Activated naive CD8-positive, alpha-beta T cell treated with anti-CD3 and anti-CD28 coated beads, Interleukin-2, amount 10 ng/mL, durations not matched to agents 7 days and 5 days (primary cell): ENCODE measurements at regions not wholly inside any gene's neighbourhood (a gene's known extent, or its start where the extent isn't known, plus 50 kb on each side); places are given as distances from the start of the nearest gene placed in this dataset.
A peak's percentile ranks its signal among the peaks of the same experiment; 100 is the strongest.
"Not testable (repeated sequence)": the region's sequence is repeated elsewhere in the genome, so short reads cannot be mapped to it uniquely, and the experiment has no call there.

ENCODE experiments used
- ATAC-seq: fragments of 150-1000 bp; cut with Tn5 transposase; one replicate; pipeline ENCODE4 v1.10.0; 2021; ENCODE audit warnings: low read depth, moderate library complexity
- POLR2A ChIA-PET: fragments of 350-600 bp; sonication (Branson Sonifier 250); formaldehyde crosslinking; loops from one replicate; lab custom pipeline; 2021; ENCODE audit warnings: antibody characterized with exemption; lab: Charles Lee
- DNase-seq: peaks from one replicate; pipeline ENCODE4 v3.0.0; 2021
- H3K27ac Mint-ChIP-seq: one replicate; pipeline ENCODE4 v1.8.0; 2022; ENCODE audit warnings: mild to moderate bottlenecking, mixed read lengths
- H3K27me3 Mint-ChIP-seq: one replicate; pipeline ENCODE4 v1.8.0; 2022; ENCODE audit warnings: mild to moderate bottlenecking, moderate library complexity, mixed read lengths
- H3K36me3 Mint-ChIP-seq: one replicate; pipeline ENCODE4 v1.8.0; 2021; ENCODE audit warnings: mild to moderate bottlenecking, mixed read lengths
- H3K4me1 Mint-ChIP-seq: one replicate; pipeline ENCODE4 v1.8.0; 2021; ENCODE audit warnings: mixed read lengths
- H3K4me3 Mint-ChIP-seq: one replicate; pipeline ENCODE4 v1.8.0; 2022; ENCODE audit warnings: mild to moderate bottlenecking, moderate library complexity, mixed read lengths
- H3K9me3 Mint-ChIP-seq: one replicate; pipeline ENCODE4 v1.8.0; 2021; ENCODE audit warnings: mixed read lengths

DNA sequence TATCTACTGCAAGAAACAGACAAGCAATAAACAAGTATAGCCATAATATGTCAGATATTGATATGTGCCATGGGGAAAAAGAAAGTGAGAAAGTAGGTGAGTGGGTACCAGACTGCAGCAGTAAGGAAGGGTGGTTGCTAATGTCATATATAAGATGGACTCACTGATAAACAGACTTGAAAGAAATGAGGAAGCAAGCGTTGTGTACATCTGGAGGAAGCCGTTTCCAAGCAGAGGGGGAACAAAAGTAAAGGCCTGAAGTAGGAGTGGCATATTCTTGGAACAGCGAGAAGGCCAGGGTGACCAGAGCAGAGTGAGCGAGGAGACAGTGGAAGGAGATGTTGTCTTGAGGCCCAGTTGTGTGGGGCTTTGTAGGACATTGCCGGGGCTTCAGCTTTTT, 142.2 kb upstream of the MAP3K1 start:
- H3K4me3 Mint-ChIP-seq: no peak overlapping the region
- H3K27ac Mint-ChIP-seq: peak overlapping the region; percentile 6

DNA sequence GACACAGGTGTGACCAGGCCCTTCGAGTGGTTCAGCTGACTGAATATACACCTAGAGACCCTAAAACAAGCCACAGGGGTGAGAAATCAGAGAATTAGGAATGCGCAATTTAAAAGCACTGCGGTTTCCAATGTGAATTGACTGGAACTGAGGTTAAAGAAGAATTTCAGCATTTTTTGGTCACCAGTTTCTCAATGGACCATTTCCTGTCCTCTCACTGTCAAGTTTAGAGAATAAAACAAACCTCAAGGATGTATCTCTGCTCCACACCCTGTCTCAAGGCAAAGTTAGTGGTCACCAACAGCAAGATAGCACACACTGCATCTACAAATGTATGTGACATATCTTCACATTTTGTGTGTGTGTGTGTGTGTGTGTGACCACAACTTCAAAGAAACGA, 143.8 kb upstream of the MAP3K1 start:
- H3K27ac Mint-ChIP-seq: no peak overlapping the region
- H3K36me3 Mint-ChIP-seq: peaks cover 2% of the 10 kb centered on the region
- peaks cover 1% of the 10 kb centered on the region for H3K27me3 Mint-ChIP-seq
- H3K9me3 Mint-ChIP-seq: peaks cover 7% of the 10 kb centered on the region
- ATAC-seq (no peak), DNase-seq (no peak)
- no peak overlapping the region for H3K4me3 Mint-ChIP-seq
- peaks cover 23% of the 10 kb centered on the region for H3K4me1 Mint-ChIP-seq
- POLR2A ChIA-PET: no interaction called here

More for the DNA sequence above, 142.2 kb upstream of the MAP3K1 start:
- peaks cover 1% of the 10 kb centered on the region for H3K27me3 Mint-ChIP-seq
- DNase-seq (no peak), ATAC-seq (no peak)
- POLR2A ChIA-PET: no interaction called here
- H3K36me3 Mint-ChIP-seq: peaks cover 2% of the 10 kb centered on the region
- H3K9me3 Mint-ChIP-seq: peaks cover 7% of the 10 kb centered on the region
- H3K4me1 Mint-ChIP-seq: peaks cover 23% of the 10 kb centered on the region

DNA sequence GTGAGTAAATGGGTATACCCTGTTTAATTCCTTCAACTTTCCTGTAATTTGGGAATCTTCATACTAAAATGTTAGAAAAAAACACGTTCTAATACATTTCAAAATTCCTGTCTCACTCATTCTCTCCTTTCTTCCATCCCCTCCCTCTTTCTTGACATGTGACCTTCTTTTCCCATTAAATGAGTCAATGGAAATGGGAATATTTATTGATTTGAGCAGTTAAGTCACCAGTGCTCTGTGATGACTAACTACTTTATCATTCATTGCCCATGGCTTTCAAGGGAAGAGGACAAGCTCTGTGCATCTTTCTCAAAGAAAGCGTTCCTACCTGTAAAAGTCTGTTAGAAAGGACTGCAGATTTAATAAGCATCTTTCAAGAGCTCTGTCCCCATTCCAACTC, 144.4 kb upstream of the MAP3K1 start:
- Mint-ChIP-seq H3K4me1 (peaks cover 23% of the 10 kb centered on the region), H3K27me3 (peaks cover 1% of the 10 kb centered on the region), H3K4me3 (no peak overlapping the region), H3K36me3 (peaks cover 3% of the 10 kb centered on the region), H3K27ac (no peak overlapping the region), H3K9me3 (peaks cover 7% of the 10 kb centered on the region)
- DNase-seq (no peak), ATAC-seq (no peak)
- POLR2A ChIA-PET: interaction anchor here (0.7 to 1.4 kb wide), 4 partner anchors 16 to 66 kb away, joined by 3 to 5 read pairs (median 4); no protein-coding TSS in a partner anchor

DNA sequence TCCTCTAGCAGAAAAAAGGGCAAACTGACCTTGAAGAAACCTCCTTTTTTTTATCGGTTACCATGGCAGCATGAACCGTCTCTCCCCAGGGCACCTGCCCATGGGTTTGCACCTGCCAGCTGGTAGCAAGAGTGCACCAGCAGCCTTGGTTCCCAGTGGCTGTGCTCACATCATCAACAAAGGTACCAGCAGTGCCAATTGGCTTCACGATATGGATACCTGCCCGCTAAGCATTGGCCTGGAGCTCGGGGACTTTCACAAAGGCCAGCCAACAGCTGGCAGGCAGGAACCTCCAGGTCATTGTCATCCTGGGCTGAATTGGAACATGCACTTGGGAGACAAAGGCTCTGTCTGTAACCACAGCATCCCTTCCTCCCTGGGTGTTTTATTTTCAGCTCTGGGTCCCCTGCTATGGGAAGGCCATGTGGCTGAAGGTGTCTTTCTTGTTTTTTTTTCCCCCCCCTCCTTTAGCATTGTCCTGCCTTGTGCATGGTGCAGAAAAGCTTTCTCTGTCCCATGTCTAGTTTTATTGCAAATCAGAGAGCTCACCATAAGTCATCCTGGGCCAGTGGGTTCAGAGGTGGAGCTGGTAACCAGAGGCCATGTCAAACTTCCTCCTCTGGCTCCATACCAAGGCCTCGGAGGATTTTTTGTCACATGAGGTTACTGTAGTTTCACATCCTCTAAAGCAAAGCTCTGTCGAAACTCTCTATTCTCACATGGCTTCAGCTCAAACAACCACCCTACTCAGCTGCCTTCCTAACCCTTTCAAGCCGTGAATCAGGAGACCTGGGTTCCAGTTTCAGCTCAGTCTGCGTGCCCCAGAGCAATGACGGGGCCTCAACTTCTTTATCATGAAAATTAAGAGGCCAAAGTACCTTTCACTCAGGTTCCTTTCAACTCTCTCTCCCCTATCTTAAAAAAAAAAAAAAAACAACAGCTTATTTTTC, 145.5 kb upstream of the MAP3K1 start:
- H3K4me3 Mint-ChIP-seq: peak overlapping the region; percentile 57

DNA sequence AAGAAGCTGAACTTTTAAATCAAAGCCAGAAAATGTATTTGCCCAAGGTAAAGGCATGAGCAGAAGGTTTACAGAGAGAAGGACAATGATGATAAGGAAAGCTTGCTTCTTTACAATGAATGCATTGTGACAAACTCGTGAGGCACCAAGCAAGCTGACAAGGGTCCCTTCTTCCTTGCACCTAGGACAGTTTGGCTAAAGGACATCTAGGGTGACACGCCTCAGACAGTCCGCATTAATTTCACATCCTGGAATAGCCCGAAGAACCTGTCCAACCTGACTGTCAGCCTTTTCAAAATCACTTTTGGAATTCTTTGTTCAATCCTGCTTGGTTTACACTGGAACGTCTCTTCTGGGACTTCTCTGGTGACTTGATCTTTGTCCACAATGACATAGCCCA, 146.4 kb upstream of the MAP3K1 start:
- H3K27me3 Mint-ChIP-seq: peaks cover 1% of the 10 kb centered on the region
- peaks cover 23% of the 10 kb centered on the region for H3K4me1 Mint-ChIP-seq
- ATAC-seq: no peak
- H3K36me3 Mint-ChIP-seq: peaks cover 3% of the 10 kb centered on the region
- no peak for DNase-seq
- H3K9me3 Mint-ChIP-seq: peaks cover 7% of the 10 kb centered on the region
- H3K27ac Mint-ChIP-seq: no peak overlapping the region
- no peak overlapping the region for H3K4me3 Mint-ChIP-seq
- POLR2A ChIA-PET: no interaction called here

More for the DNA sequence above, 145.5 kb upstream of the MAP3K1 start:
- ATAC-seq (peak; percentile 96), DNase-seq (peak; percentile 40)
- Mint-ChIP-seq H3K4me1 (peaks cover 23% of the 10 kb centered on the region), H3K36me3 (peaks cover 3% of the 10 kb centered on the region), H3K27me3 (peaks cover 1% of the 10 kb centered on the region), H3K27ac (peak overlapping the region; percentile 75), H3K9me3 (peaks cover 9% of the 10 kb centered on the region)
- POLR2A ChIA-PET: interaction anchor here (0.7 to 1.4 kb wide), 5 partner anchors 17 to 146 kb away, joined by 3 to 5 read pairs (median 4); partner anchors contain the start of gene MAP3K1

DNA sequence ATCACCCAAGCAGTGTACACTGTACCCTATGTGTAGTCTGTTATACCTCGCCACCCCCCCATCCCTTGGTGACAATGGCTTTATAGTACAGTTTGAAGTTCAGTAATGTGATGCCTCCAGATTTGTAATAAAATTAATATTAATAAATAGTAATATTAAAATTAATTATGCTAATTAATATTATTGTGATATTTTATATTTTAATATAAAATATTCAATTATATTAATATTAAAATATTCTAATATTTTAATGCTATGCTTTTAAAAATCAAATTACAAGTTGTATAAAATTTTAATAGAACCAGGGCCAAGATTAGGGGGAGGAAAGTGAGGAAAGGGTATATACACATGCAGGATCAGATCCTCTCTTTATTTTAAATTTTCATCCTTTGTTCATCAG, 147.7 kb upstream of the MAP3K1 start:
- Mint-ChIP-seq H3K27ac (no peak overlapping the region), H3K27me3 (peaks cover 3% of the 10 kb centered on the region)

DNA sequence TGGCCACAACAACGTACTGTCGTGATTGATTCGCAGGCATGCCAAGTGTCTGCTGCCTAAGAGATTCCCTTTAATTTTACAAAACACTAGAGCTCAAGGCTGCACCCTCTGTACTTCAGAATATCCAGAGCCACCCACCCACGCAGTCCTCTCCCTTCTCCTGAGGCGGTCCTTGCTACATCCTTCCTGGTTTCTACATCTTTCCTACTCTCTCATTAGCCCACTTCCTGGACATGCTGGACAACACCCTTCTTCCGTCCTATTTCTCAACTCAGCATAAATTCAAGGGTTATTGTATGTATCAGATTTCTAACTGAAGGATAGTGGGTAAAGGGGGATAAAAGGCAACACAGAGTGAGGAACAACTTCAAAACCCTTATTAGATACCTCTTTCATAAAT, 148.4 kb upstream of the MAP3K1 start:
- peaks cover 15% of the 10 kb centered on the region for H3K4me1 Mint-ChIP-seq
- H3K36me3 Mint-ChIP-seq: peaks cover 2% of the 10 kb centered on the region
- H3K4me3 Mint-ChIP-seq: no peak overlapping the region
- H3K9me3 Mint-ChIP-seq: peaks cover 2% of the 10 kb centered on the region
- H3K27ac Mint-ChIP-seq: no peak overlapping the region
- peaks cover 3% of the 10 kb centered on the region for H3K27me3 Mint-ChIP-seq
- no peak for ATAC-seq
- no peak for DNase-seq
- POLR2A ChIA-PET: no interaction called here

More for the DNA sequence above, 147.7 kb upstream of the MAP3K1 start:
- Mint-ChIP-seq H3K9me3 (peaks cover 2% of the 10 kb centered on the region), H3K36me3 (peaks cover 2% of the 10 kb centered on the region), H3K4me1 (peaks cover 16% of the 10 kb centered on the region), H3K4me3 (no peak overlapping the region)
- ATAC-seq (no peak), DNase-seq (no peak)
- POLR2A ChIA-PET: no interaction called here

DNA sequence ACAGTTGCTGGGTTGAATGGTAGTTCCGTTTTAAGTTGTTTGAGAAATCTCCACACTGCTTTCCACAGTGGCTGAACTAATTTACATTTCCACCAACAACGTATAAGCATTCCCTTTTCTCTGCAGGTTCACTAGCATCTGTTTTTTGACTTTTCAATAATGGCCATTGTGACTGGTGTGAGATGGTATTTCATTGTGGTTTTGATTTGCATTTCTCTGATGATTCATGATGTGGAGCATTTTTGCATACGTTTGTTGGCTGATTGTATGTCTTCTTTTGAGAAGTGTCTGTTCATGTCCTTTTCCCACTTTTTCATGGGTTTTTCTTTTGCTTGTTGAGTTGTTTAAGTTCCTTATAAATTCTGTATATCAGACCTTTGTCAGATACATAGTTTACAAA, 150.2 kb upstream of the MAP3K1 start:
- H3K27ac Mint-ChIP-seq, H3K9me3 Mint-ChIP-seq, ATAC-seq, H3K36me3 Mint-ChIP-seq, H3K4me3 Mint-ChIP-seq, DNase-seq, H3K4me1 Mint-ChIP-seq, H3K27me3 Mint-ChIP-seq, POLR2A ChIA-PET: not testable (repeated sequence)

DNA sequence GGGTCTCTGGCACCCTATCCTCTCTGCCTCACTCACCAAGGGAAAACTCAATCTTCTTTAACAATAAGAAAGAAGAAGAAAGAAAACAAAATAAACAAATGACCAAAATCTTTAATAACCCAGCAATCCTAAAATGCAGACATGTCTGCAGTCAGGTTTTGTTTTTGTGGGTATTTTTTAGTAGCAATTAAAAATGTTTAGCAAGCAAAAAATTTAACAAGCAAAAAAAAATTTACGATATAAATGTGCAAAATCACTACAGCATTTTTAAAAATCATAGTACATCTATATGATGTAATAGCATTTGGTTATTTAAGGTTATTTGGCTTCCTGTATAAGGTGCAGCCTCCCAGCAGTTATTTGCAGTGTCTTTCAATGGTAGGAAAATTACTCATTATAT, 151.3 kb upstream of the MAP3K1 start:
- Mint-ChIP-seq H3K27me3 (peaks cover 2% of the 10 kb centered on the region), H3K4me3 (no peak overlapping the region), H3K4me1 (no peaks in the 10 kb centered on the region), H3K36me3 (peaks cover 2% of the 10 kb centered on the region), H3K27ac (no peak overlapping the region), H3K9me3 (peaks cover 2% of the 10 kb centered on the region)
- POLR2A ChIA-PET: no interaction called here
- ATAC-seq (no peak), DNase-seq (no peak)

DNA sequence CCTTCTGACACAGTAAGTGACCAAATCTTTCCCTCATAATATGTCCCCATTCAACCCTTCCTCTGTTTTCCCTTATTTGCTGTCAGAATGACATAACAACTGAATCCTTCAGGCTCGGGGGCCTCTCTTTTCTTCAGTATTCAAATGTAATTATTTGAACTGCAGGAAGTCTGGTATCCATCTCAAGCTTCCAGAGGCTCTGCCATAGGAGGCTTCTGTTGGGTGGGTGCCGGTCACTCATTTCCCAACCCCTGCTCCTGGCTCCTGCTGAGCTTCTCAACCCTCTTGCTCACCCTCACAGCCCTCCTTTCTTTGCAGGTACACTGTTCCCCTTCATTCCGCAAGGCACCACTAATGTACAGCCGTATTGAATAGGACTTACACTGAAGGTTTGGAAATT, 151.8 kb upstream of the MAP3K1 start:
- POLR2A ChIA-PET: no interaction called here
- ATAC-seq: no peak

DNA sequence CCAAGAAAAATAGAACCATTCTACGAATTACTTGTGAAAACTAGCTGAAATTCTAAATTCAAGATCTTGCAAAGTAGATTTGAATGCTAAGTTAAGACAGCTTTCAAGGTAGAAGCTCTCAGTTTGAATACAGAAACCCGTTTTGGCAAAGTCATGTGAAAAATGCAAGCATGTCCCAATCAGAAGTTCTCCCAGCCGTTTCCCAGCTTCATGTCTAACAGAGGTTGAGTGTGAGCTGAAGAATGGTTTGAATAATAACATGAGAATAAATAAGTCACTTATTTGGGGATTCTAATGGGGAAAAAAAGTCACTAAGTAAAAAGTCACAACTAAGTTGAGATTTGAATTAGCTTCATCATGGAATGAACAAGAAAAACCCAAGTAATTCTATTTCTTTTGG, 152.5 kb upstream of the MAP3K1 start:
- ATAC-seq (no peak), DNase-seq (no peak)
- H3K4me1 Mint-ChIP-seq: peaks cover 2% of the 10 kb centered on the region
- H3K27ac Mint-ChIP-seq: no peak overlapping the region
- peaks cover 2% of the 10 kb centered on the region for H3K36me3 Mint-ChIP-seq
- H3K4me3 Mint-ChIP-seq: no peak overlapping the region
- POLR2A ChIA-PET: no interaction called here
- H3K27me3 Mint-ChIP-seq: peaks cover 2% of the 10 kb centered on the region
- H3K9me3 Mint-ChIP-seq: peaks cover 2% of the 10 kb centered on the region

More for the DNA sequence above, 151.8 kb upstream of the MAP3K1 start:
- H3K36me3 Mint-ChIP-seq: peaks cover 2% of the 10 kb centered on the region
- peaks cover 2% of the 10 kb centered on the region for H3K9me3 Mint-ChIP-seq
- H3K4me1 Mint-ChIP-seq: peaks cover 2% of the 10 kb centered on the region
- no peak overlapping the region for H3K4me3 Mint-ChIP-seq
- H3K27me3 Mint-ChIP-seq: peaks cover 2% of the 10 kb centered on the region
- H3K27ac Mint-ChIP-seq: no peak overlapping the region
- DNase-seq: no peak

DNA sequence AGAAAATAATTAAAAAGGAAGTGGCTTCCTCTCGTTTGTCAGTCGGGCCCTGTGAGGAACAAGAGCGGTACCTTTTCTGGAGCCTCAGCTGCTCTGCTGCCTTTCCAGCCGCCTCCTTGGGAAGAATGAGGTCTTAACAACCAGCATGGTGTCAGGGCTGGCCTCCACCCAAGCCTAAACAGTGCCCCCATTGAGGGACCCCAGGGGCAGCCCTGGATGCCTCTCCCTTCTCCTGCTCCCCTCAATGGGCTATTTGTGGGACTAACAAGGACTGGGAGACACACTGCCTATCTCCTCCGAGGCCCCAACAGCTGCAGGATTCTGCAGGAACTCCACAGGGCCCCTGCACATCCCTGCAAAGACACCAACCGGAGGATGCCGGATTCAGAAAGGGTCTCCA, 155.4 kb upstream of the MAP3K1 start:
- H3K4me3 Mint-ChIP-seq: no peak overlapping the region
- H3K27ac Mint-ChIP-seq: no peak overlapping the region
- no peaks in the 10 kb centered on the region for H3K9me3 Mint-ChIP-seq
- H3K4me1 Mint-ChIP-seq: peaks cover 2% of the 10 kb centered on the region
- no peaks in the 10 kb centered on the region for H3K36me3 Mint-ChIP-seq
- no peak for ATAC-seq
- no peak for DNase-seq
- POLR2A ChIA-PET: no interaction called here
- peaks cover 2% of the 10 kb centered on the region for H3K27me3 Mint-ChIP-seq

DNA sequence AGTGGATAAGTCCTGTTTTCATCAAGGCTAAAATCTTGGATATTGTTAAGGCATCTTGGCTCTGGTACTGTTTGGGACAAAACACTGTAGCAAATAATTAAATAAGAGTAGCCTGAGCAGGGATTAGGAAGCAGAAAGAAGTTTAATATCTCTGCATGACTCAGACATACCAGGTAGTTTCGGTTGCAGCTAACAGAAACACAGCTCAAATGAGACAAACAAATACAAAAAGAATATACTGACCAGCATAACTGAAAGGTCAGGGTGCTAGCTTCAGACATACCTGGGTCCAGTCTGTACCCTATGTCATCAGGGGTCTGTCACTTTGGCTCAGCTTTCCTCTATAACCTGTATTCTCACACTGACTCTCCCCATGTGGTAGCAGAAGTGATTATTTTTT, 156.4 kb upstream of the MAP3K1 start:
- ATAC-seq (no peak), DNase-seq (no peak)
- H3K36me3 Mint-ChIP-seq: no peaks in the 10 kb centered on the region
- no peaks in the 10 kb centered on the region for H3K9me3 Mint-ChIP-seq
- H3K27ac Mint-ChIP-seq: no peak overlapping the region
- peaks cover 2% of the 10 kb centered on the region for H3K27me3 Mint-ChIP-seq
- H3K4me1 Mint-ChIP-seq: peaks cover 2% of the 10 kb centered on the region
- no peak overlapping the region for H3K4me3 Mint-ChIP-seq
- POLR2A ChIA-PET: no interaction called here
